GM12878 (cell line): ENCODE measurements at regions not wholly inside any gene's neighbourhood (a gene's known extent, or its start where the extent isn't known, plus 50 kb on each side); places are given as distances from the start of the nearest gene placed in this dataset.

ENCODE experiments used
- GATAD2B ChIP-seq: fragments of 450-650 bp; conservative IDR thresholded peaks from 2 replicates; pipeline ENCODE4 v1.6.1; 2017; ENCODE audit warnings: low read depth, mild to moderate bottlenecking, moderate library complexity
- SMAD1 ChIP-seq: fragments of 450-650 bp; IDR thresholded peaks from 2 replicates; pipeline ENCODE4 v1.6.1; 2018; ENCODE audit warnings: mild to moderate bottlenecking, low read depth; ENCODE audit not compliant: partially characterized antibody
- SP1 ChIP-seq: IDR thresholded peaks from one replicate; pipeline ENCODE4 v1.6.1; 2011; ENCODE audit warnings: low read depth, low read length
- ZBTB40 ChIP-seq: fragments of 450-650 bp; IDR thresholded peaks from 2 replicates; pipeline ENCODE4 v1.6.1; 2016; ENCODE audit warnings: mild to moderate bottlenecking, moderate library complexity, borderline replicate concordance
- ZNF687 ChIP-seq: fragments of 450-650 bp; IDR thresholded peaks from 2 replicates; pipeline ENCODE4 v1.6.1; 2017; ENCODE audit warnings: mild to moderate bottlenecking, moderate library complexity

GRCh38 chr13:106153876-106154275 lies 381.6 kb downstream of the EFNB2 start (continued):
- no peak for TF ChIP-seq ZBTB40
- no peak for TF ChIP-seq ZNF687
- TF ChIP-seq SMAD1: no peak
- TF ChIP-seq GATAD2B: no peak
- no peak for TF ChIP-seq SP1
- TF ChIP-seq, all 136 proteins: peak for 0
